IPS DF 6.9 (cell line): ENCODE measurements at regions not wholly inside any gene's neighbourhood (a gene's known extent, or its start where the extent isn't known, plus 50 kb on each side); places are given as distances from the start of the nearest gene placed in this dataset.

Experiments used
- DNase-seq: peaks from one replicate; pipeline ENCODE4 v3.0.0-alpha.2; 2013; ENCODE audit warnings: low read depth, low spot score
- H3K27ac ChIP-seq: one replicate; pipeline ENCODE4 v1.5.1; 2013; ENCODE audit warnings: low read length, control low read depth
- H3K27me3 ChIP-seq: 2 replicates; pipeline ENCODE4 v1.6.1; 2013; ENCODE audit warnings: mild to moderate bottlenecking, low read length; ENCODE audit not compliant: control insufficient read depth, insufficient read depth
- H3K36me3 ChIP-seq: 2 replicates; pipeline ENCODE4 v1.6.1; 2013; ENCODE audit warnings: low read length; ENCODE audit not compliant: control insufficient read depth, insufficient read depth
- H3K4me1 ChIP-seq: 2 replicates; pipeline ENCODE4 v1.6.1; 2013; ENCODE audit warnings: low read length; ENCODE audit not compliant: control insufficient read depth, insufficient read depth
- H3K4me3 ChIP-seq: 2 replicates; pipeline ENCODE4 v1.5.1; 2013; ENCODE audit warnings: mild to moderate bottlenecking, low read length
- H3K9me3 ChIP-seq: 2 replicates; pipeline ENCODE4 v1.6.1; 2013; ENCODE audit warnings: low read length, inconsistent platforms; ENCODE audit not compliant: control insufficient read depth, insufficient read depth
- WGBS: extraction: QIAGEN DNeasy Blood & Tissue Kit; methylation state at CpG from one replicate; pipeline ENCODE4 v1.1.7; 2013; ENCODE audit warnings: mixed read lengths, missing lambda C conversion rate; ENCODE audit not compliant: insufficient read length, insufficient coverage; 5-methylcytosine and 5-hydroxymethylcytosine counted together

DNA sequence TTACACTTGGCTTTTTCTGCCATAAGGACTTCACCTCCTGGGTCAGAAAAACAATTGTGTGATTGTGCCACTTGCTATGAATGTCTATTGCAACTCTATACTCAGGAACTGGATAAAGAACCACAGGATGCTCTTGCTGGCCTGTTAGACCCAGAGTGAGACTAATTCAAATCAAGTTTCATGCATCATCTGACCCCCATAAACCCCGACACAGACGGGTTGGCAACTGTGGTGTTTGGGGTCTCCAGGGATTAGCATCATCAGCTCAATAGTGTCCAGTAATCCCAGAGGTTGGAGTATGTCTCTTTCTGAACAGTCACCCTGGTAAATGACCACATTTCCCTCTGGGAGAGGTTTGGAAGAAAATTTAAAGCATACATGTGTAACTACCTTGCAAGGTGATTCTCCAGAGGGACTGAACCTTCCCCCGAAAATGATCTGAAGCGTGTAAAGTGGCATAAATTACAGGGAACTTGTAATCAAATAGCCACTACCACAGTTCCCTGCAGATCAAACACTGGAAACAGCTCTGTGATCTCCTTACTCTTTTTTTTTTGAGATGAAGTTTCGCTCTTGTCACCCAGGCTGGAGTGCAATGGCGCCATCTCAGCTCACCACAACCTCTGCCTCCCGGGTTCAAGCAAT, 1097.6 kb downstream of the TBC1D22A start:
- H3K9me3 ChIP-seq: peaks cover 13% of the 10 kb centered on the region
- no peak overlapping the region for H3K27ac ChIP-seq
- H3K36me3 ChIP-seq: no peaks in the 10 kb centered on the region
- H3K4me3 ChIP-seq: no peak overlapping the region
- WGBS: no CpG with 5 or more reads among the region's 7 CpGs
- no peaks in the 10 kb centered on the region for H3K4me1 ChIP-seq
- DNase-seq: no peak
- H3K27me3 ChIP-seq: no peaks in the 10 kb centered on the region

DNA sequence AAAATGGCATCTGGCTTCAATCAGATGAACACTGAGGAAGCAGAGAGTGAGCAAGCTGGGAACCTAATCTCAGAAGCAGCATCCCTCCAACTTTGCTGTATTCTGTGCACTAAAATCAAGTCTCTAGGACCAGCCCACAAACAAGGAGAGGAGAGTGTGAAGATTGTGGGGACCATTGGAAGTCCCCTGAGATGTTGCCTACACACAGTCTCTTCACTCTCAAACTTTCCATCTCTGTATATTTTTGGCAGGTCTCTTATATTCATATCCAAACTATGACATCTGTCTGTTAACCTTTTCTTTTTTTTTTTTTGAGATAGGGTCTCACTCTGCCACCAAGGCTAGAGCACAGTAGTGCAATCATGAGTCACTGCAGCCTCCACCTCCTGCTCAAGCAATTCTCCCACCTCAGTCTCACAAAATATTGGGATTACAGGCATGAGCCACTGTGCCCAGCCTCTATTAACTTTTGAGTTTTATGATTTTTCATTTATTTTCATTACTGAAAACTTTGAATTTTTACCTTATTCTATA, 1096.4 kb downstream of the TBC1D22A start:
- Histone ChIP-seq H3K36me3 (no peaks in the 10 kb centered on the region), H3K27ac (no peak overlapping the region), H3K27me3 (no peaks in the 10 kb centered on the region), H3K9me3 (peaks cover 14% of the 10 kb centered on the region), H3K4me3 (no peak overlapping the region), H3K4me1 (no peaks in the 10 kb centered on the region)
- no peak for DNase-seq

DNA sequence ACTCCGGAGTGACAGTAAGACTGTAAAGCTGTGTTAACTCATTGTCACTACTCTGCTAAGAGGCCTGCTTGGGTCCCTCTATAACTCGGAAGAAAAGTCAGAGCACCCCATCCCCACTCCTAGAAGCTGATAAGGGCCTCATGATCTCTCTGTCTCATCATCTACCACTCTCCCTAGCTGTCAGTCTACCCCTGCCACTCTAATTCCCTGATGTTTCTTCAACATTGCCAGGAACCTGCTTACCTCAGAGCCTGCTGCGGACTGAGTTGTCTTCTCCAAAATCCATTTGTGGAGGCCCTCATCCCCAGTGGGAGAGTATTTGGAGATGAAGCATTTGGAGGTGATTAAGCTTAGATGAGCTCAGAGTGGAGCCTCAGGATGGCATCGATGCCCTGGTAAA, 1092.2 kb downstream of the TBC1D22A start:
- peaks cover 18% of the 10 kb centered on the region for H3K9me3 ChIP-seq
- no peak for DNase-seq
- H3K4me3 ChIP-seq: no peak overlapping the region
- no peaks in the 10 kb centered on the region for H3K27me3 ChIP-seq
- H3K4me1 ChIP-seq: no peaks in the 10 kb centered on the region
- no CpG with 5 or more reads among the region's 4 CpGs for WGBS
- no peaks in the 10 kb centered on the region for H3K36me3 ChIP-seq
- no peak overlapping the region for H3K27ac ChIP-seq

DNA sequence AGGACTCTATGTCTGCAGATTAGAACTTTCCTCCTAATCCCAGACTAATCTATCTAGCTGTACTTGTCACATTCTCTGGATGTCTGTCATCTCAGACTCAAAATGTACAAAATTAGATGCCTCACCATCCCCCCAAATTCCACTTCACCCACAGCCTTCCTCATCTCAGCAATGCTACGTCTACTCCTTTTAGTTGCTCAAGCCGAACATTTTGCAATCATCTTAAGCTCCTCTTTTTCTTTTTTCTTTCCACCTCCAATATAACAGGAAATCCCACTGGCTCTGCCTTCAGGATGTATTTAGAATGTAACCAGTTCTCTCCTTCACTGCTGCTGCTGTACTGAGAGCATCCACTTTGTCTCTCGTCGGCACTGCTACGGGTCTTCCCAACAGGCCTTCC, 1091.8 kb downstream of the TBC1D22A start:
- Histone ChIP-seq H3K36me3 (no peaks in the 10 kb centered on the region), H3K27me3 (no peaks in the 10 kb centered on the region), H3K4me3 (no peak overlapping the region), H3K9me3 (peaks cover 20% of the 10 kb centered on the region), H3K27ac (no peak overlapping the region), H3K4me1 (no peaks in the 10 kb centered on the region)
- WGBS: no CpG with 5 or more reads among the region's 5 CpGs
- no peak for DNase-seq

DNA sequence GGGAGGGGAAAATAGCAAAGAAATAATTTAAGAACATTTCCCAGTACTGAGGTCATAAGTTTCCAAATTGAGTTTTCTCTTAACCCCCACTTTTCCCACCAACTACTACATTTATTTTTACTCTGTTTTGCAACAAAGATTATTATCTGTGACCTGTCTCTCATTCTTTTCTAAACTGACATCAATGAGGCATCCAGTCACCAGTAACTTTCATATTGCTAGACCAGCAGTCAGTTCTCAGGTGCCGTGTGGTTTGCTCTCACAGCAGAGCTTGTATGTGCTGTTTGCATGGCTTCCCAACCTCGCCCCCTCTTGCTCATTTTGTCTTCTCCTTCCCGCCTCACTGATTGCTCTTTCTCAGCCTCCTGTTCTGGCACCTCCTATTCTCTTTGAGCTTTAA, 1091.3 kb downstream of the TBC1D22A start:
- Histone ChIP-seq H3K27ac (no peak overlapping the region), H3K4me3 (no peak overlapping the region), H3K9me3 (peaks cover 22% of the 10 kb centered on the region), H3K27me3 (no peaks in the 10 kb centered on the region), H3K4me1 (no peaks in the 10 kb centered on the region), H3K36me3 (no peaks in the 10 kb centered on the region)
- DNase-seq: no peak
- WGBS: no CpG with 5 or more reads among the region's 3 CpGs

DNA sequence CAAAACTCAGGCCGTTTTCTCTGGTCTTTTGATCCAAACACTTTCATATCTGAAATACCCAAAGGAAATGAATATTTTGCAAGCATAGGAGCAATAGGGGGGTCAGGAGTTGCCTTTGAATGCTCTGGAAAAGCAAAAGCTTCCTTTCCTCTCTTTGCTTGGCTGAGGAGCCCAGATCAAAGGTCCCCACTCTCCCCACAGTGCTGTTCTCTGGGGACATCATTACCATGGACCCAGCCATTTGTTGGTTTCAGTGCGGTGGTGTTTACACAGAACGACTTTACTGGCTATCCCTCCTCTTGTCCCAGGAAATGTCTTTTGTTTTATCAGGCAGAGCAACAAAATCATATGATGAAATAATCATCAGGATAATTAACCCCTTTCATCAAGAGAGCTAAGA, 1089.1 kb downstream of the TBC1D22A start:
- no peak for DNase-seq

DNA sequence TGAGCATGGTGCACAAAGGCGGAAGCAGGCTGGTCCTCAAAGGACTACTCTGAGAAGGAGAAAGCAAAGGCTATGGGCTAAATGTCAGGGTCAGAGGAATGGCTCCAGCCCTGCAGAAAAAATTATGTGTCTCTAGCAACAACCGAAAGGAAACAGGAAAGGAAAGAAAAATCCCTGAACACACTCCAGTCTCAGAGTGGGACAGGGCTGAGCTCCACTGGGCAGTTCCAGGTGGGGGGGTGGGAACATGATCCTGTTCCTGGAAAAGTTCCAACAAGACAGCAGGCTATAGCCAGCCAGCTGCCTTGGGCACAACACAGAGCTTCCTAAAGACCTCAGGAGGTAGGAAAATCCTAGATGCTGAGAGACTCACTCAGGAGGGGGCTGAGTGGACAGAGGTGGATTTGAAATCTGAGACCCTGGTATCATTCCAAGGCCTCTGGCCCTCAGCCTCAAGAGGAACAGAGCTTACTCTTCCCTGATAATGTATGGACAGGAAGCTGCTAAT, 1088.2 kb downstream of the TBC1D22A start:
- Histone ChIP-seq H3K4me3 (no peak overlapping the region), H3K4me1 (no peaks in the 10 kb centered on the region), H3K27ac (no peak overlapping the region), H3K36me3 (no peaks in the 10 kb centered on the region), H3K9me3 (peaks cover 26% of the 10 kb centered on the region), H3K27me3 (no peaks in the 10 kb centered on the region)
- DNase-seq: no peak
- WGBS: no CpG with 5 or more reads among the region's 2 CpGs

More for the DNA sequence above, 1089.1 kb downstream of the TBC1D22A start:
- Histone ChIP-seq H3K4me3 (no peak overlapping the region), H3K36me3 (no peaks in the 10 kb centered on the region), H3K9me3 (peaks cover 28% of the 10 kb centered on the region), H3K4me1 (no peaks in the 10 kb centered on the region), H3K27ac (no peak overlapping the region), H3K27me3 (no peaks in the 10 kb centered on the region)
- no CpG with 5 or more reads among the region's 3 CpGs for WGBS

DNA sequence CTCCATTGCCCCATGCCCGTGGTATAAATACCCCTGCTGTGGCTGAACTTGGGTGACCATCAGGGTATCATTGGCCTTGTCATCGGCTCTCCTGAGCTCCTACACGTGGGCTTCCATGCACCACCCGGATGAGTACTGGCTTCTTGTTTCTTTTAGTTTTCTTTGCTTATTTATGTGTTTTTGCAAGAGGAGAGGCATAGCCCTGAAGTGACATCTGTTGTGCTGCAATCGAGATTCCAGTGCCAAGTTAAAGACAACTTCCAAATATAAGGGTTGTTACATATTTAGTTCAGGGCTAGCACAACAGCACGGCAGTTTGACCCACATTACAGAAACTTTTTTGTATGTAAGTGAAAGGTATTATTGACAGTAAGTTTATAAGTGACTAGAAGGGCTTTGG, 1087.1 kb downstream of the TBC1D22A start:
- Histone ChIP-seq H3K4me3 (no peak overlapping the region), H3K36me3 (no peaks in the 10 kb centered on the region), H3K27ac (no peak overlapping the region), H3K27me3 (no peaks in the 10 kb centered on the region; the same call in 1 of the 2 replicates), H3K9me3 (peaks cover 25% of the 10 kb centered on the region), H3K4me1 (no peaks in the 10 kb centered on the region)
- DNase-seq: no peak
- WGBS: no CpG with 5 or more reads among the region's 6 CpGs

DNA sequence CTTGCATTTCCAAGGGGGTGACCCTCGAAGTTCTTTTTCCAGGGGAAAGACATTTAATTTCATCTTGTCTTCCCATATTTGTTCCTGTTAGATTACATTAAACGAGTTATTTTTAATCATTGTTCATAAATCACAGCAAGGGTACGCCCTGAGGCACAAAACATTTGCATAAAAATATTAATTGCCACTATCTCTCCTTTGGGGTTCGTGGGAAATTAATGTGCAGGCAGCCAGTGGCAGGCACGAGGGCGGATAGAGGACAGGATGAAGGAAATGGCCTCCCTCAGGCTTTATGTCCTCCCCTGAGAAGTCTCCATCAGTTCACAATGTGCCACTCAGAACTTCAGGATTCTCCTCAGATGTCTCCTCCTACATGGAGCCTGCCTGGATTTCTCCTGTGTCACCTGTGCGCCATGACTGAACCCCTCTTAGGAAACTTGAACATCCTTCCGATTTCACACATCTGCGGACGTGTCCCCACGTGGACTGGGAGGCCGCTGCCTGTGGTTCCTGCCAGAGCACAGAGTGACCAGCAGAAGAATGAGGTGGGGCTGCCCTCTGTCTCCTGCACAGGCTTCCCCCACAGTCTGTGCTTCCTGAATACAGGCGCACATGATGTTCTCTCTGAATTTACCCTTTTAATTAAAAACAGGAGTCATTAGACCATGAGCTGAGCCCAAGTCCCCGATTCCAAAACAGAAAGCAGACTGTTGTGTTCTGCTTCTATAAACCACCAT, 1085.9 kb downstream of the TBC1D22A start:
- H3K4me1 ChIP-seq: no peaks in the 10 kb centered on the region
- H3K4me3 ChIP-seq: no peak overlapping the region
- H3K27ac ChIP-seq: no peak overlapping the region
- H3K27me3 ChIP-seq: no peaks in the 10 kb centered on the region; the same call in 1 of the 2 replicates
- no peak for DNase-seq
- peaks cover 29% of the 10 kb centered on the region for H3K9me3 ChIP-seq
- no CpG with 5 or more reads among the region's 14 CpGs for WGBS
- H3K36me3 ChIP-seq: no peaks in the 10 kb centered on the region

DNA sequence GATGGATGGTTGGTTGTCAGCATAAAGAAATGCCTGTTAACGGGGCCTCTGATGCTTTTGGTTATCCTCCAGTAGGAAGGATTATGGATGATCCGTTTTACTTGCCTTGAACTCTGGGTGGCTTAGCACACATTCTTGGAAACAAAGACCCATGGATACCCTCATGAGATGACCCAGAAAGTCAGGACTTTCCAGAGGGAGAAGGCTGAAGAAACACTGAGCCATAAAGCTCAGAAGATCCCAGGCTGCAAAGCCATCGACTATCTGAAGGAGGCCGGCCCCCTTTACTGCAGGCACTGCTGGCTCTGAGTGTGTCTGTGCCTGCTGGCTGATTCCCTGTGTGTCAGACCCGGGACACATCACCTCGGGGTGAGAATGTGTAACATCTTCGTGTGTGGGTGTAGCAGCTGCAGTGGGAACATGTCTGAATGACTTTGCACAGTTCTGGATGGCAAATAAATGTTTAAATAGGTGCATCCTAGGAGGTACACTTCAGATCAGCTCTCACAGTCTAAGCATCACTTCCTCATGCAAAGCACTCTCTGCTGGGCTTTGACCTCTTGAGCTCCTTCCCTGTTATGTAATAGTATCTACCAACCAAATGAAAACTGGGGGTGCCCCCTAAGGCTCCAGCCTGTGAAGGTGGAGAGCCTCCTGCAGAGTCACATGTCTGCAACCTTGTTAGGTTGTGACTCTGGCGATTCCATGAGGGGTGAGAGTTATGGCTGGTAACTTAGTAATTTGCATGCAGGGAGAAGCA, 1084.9 kb downstream of the TBC1D22A start:
- H3K4me3 ChIP-seq: no peak overlapping the region
- no CpG with 5 or more reads among the region's 8 CpGs for WGBS
- no peaks in the 10 kb centered on the region for H3K4me1 ChIP-seq
- H3K27me3 ChIP-seq: no peaks in the 10 kb centered on the region; the same call in 1 of the 2 replicates
- peaks cover 34% of the 10 kb centered on the region for H3K9me3 ChIP-seq
- no peaks in the 10 kb centered on the region for H3K36me3 ChIP-seq
- H3K27ac ChIP-seq: no peak overlapping the region
- no peak for DNase-seq
